NCI-H82 treated with DMSO at 0.1 percent for 48 hours (cell line): ENCODE measurements at regions not wholly inside any gene's neighbourhood (a gene's known extent, or its start where the extent isn't known, plus 50 kb on each side); places are given as distances from the start of the nearest gene placed in this dataset.
"Not testable (repeated sequence)": the region's sequence is repeated elsewhere in the genome, so short reads cannot be mapped to it uniquely, and the experiment has no call there.

Experiments used
- DNase-seq: peaks from one replicate; lab custom pipeline; 2025; ENCODE audit not compliant: unreplicated experiment; lab: John Stamatoyannopoulos, UW

- no peak for DNase-seq
Measured at GRCh38 chr6:1013656-1014430, 298.1 kb upstream of the FOXQ1 start.

DNA sequence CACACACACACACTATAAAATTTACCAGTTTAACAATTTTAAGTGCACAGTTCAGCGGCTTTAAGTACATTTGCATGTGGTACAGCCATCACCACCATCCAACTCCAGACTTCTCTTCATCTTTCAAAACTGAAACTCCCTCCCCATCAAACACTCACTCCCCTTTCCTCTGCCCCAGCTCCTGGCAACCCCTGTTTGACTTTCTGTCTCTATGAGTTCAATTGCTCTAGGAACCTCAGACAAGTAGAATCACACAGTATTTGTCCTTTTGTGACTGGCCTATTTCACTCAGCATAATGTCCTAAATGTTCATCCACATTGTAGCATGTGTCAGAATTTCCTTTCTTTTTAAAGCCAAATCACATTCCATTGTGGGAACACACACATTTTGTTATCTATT, 302.8 kb upstream of the FOXQ1 start:
- DNase-seq, result no peak

GRCh38 chr6:1007159-1007558, 304.7 kb upstream of the FOXQ1 start:
- DNase-seq, result no peak

DNA sequence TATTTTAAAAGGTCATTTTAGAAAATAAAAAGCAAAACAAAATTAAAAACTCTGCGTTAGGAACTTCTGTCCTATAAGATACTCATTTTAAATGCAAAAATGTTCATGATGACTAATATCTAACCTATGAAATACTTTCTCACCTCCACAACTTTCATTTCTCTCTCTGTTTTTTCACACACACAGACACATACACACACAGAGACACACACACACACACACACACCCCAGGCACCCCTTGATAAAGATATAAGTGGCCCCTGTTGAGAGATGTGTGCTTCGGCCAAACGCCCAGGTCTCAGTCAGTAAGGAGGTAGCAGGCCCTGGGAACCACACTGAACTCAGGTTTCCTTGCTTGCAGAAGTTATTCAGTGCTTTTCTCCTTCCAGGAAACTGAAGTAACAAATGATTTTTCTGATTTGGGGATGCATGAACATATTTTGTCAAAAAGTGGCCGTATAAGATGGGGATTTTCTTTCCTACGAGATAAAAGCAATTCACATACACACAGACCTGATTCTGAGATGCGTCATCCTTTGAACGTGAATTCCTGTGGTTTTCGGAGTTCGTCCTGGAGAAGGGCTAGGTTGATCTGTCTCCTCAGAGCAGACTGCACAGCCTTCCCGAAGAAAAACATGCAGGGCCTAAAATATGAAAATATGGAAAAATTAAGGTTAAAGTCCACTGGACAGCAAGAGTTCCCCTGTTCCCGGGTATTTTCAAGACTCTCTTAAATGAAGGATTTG, 306.8 kb upstream of the FOXQ1 start:
- DNase-seq, result no peak

DNA sequence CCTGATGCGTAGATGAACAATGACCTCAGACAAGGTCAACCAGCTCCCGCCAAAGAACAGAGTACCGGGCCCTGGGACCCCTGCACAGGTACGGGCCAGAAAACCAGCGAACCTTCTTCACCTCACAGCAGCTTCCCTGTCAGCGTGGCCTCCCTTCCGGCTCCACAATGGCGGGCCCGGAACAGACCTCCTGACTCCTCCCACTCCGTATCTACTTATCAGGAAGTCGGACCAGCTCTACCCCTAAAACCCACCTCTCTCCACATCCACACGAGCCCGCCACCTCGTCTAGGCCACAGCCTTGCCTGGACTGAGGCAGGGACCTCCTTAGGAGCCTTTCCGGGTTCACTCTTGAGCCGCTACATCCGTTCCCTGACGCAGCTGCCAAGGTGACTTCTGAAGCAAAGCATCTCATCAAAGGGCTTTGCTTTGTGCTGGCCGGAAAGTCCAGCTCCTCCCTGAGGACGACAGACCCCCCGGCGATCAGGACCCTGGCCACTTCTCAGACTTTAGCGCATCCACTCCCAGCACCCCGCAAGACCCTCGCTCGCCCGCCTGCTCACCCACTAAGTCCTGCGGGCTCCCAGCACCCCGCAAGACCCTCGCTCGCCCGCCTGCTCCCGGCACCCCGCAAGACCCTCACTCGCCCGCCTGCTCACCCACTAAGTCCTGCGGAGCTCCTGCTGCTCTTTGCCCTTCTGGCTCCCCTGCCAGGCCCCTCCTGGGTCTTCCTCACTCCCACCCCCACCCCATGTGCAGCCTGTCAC, 308.3 kb upstream of the FOXQ1 start:
- DNase-seq, result no peak

DNA sequence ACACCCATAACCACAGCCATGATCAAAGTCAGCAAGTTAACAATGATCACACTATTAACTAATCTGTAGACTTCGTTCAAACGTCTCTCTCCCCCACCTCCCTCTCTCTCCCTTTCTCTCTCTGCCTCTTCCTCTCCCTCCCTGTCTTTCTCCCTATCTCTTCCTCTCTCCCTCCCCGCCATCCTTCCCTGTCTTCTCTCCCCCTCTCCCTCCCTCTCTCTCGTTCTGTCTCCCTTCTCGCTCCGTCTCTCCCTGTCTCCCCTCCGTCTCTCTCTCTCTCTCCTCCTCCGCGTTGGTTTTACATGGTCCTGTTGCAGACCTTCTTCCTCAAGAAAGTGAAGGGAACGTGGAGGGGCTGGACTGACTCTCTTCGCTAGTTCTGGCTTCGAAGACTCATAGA, 308.9 kb upstream of the FOXQ1 start:
- no peak for DNase-seq

GRCh38 chr6:1001655-1002349, 308.9 kb upstream of the EXOC2 start:
- DNase-seq, result no peak

- no peak for DNase-seq
Measured at GRCh38 chr6:999552-999951, 306.6 kb upstream of the EXOC2 start.

DNA sequence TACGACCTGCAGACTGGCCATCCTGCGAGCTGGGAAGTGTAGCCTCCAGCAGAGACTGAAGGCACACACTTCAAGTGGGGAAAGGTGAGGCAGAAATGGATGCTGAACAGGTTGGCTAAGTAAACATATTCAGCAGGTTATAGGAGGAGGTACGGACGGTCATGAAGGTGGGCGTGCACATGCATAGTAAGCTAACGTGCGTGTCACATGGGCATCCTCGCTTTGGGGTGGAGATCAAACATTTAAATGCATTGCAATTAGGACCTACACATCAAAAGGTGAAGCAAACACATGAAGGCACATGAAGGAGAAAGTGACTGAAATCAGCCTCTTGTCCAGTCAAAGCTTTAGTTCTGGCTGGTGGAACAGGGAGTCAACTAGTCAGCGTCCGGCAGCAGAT, 305.6 kb upstream of the EXOC2 start:
- no peak for DNase-seq

DNA sequence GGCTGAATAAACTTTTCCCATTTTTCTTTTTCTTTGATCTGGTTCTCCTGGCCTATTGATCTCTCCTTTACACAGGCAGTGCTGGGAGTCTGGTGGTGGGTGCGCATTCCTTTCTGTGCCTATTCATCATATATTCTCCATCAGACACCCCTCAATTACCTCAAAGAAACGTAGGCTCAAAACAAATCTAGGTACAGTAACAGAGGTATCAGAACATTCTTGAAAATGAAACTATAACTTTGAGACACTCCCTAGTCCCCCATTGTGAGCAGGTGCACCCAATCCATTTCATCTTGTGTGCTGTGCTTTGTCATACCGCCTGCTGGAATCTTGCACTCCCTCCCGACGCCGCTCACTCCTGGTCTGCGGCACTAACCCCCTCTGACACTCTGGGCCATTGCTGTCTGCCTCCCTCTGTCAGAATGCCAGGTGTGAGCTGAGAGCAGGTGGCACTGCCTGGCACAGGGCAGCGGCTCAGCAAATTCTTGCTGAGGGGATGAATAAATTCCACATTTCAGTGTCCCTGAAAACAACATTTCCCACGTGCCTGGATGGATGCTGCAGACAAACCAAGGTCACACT, 303.4 kb upstream of the EXOC2 start:
- no peak for DNase-seq

DNA sequence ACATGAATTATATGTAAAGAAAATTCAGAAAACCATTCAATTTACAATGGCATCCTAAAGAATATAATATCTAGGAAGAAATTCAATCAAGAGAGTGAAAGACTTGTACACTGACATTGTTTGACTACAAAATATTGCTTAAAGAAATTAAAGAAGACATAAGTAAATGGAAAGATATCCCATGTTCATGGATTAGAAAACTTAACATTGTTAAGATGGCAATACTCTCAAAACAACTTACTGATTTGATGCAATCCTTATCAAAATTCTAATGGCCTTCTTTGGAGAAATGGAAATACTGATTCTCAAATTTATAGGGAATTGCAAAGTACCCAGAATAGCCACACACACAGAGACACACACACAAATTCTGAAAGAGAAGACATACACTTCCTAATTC, 298.3 kb upstream of the EXOC2 start:
- DNase-seq, result no peak

GRCh38 chr6:984031-984430, 291.1 kb upstream of the EXOC2 start:
- no peak for DNase-seq

DNA sequence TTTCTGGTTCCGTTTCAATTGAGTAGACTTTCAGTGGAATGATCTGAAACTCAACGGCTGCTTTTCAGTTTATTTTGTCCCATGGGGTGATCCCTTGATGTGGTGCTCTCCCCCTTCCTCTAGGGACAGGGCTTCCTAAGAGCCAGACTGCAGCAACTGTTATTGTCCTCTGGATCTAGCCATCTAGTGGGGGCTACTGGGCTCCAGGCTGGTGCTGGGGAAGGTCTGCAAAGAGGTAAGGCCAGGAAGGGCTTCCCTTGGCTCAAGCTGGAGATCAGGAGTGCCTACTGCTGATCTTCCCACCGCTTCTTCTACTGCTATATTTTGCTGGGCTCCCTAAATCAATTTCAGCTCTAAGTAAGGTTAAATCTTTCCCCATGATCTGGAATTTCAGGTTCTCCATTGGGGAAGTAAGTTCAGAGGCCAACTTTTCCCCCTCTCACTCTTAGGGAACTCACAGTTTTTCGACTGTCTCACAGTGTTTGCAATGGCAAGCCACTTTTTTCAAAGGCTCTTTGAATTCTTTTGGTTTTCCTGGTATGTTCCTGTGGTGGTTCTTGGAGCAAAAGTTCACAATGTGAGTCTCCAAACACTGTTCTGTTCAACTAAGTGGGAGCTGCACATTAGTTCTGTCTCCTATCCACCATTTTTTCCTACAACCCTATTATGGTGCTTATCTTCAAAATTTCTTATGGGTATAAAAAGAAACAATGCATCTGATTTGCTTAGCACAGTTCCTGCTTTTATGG, 286.2 kb upstream of the EXOC2 start:
- DNase-seq, result no peak

- DNase-seq, result not testable (repeated sequence)
Measured at GRCh38 chr6:977226-977625, 284.3 kb upstream of the EXOC2 start.

GRCh38 chr6:971981-972640, 279.2 kb upstream of the EXOC2 start:
- DNase-seq, result no peak

GRCh38 chr6:968791-969190, 275.9 kb upstream of the EXOC2 start:
- no peak for DNase-seq

- no peak for DNase-seq
Measured at GRCh38 chr6:967701-968100, 274.8 kb upstream of the EXOC2 start.

DNA sequence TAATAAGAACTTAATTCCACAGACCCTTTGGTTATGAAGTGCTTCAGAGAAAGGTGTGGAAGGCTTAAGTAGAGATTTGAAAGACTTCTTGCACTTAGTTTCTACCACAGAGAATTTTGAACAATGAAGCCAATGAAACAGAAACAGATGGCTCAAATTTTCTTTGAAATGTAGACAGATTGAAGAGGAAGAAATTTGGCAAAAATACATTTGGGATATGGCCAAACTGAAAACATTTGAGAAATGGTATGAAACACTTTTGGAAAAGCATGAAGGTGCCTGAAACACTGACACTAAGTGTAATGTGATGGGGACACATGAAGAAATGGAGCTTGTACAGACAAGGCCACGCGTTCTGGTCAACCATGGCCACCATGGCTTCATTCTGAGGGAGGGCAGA, 272.4 kb upstream of the EXOC2 start:
- no peak for DNase-seq

- no peak for DNase-seq
Measured at GRCh38 chr6:963456-963855, 270.5 kb upstream of the EXOC2 start.
